GM23248 (cell line): ENCODE measurements at regions not wholly inside any gene's neighbourhood (a gene's known extent, or its start where the extent isn't known, plus 50 kb on each side); places are given as distances from the start of the nearest gene placed in this dataset.

Source experiments
- DNase-seq: peaks from one replicate; pipeline ENCODE4 v3.0.0-alpha.2; 2015
- H2AFZ ChIP-seq: fragments of 200-600 bp; sonication (generic); 2 replicates; pipeline ENCODE4 v1.6.1; 2016; ENCODE audit warnings: antibody characterized with exemption
- H3F3A ChIP-seq: fragments of 200-600 bp; sonication (generic); 2 replicates; pipeline ENCODE4 v1.6.1; 2016; ENCODE audit warnings: mild to moderate bottlenecking, antibody characterized with exemption, mixed run types; ENCODE audit not compliant: insufficient read depth
- H3K27ac ChIP-seq: fragments of 200-600 bp; sonication (generic); 2 replicates; pipeline ENCODE4 v1.5.1; 2016; ENCODE audit warnings: mild to moderate bottlenecking
- H3K27me3 ChIP-seq: fragments of 200-600 bp; sonication (generic); replicated peaks from 2 replicates; pipeline ENCODE4 v1.6.1; 2016; ENCODE audit warnings: mild to moderate bottlenecking; ENCODE audit not compliant: insufficient read depth
- H3K36me3 ChIP-seq: fragments of 200-600 bp; sonication (generic); 2 replicates; pipeline ENCODE4 v1.6.1; 2016; ENCODE audit warnings: low read depth, mild to moderate bottlenecking
- H3K4me1 ChIP-seq: fragments of 200-600 bp; sonication (generic); 2 replicates; pipeline ENCODE4 v1.6.1; 2016; ENCODE audit warnings: mild to moderate bottlenecking; ENCODE audit not compliant: insufficient read depth
- H3K4me2 ChIP-seq: fragments of 200-600 bp; sonication (generic); one replicate; pipeline ENCODE4 v1.6.1; 2016; ENCODE audit warnings: mild to moderate bottlenecking; ENCODE audit not compliant: unreplicated experiment
- H3K4me3 ChIP-seq: fragments of 200-600 bp; sonication (generic); 2 replicates; pipeline ENCODE4 v1.5.1; 2016; ENCODE audit warnings: mild to moderate bottlenecking
- H3K79me2 ChIP-seq: fragments of 200-600 bp; sonication (generic); 2 replicates; pipeline ENCODE4 v1.6.1; 2016; ENCODE audit warnings: mild to moderate bottlenecking; ENCODE audit not compliant: insufficient read depth
- H3K9ac ChIP-seq: fragments of 200-600 bp; sonication (generic); 2 replicates; pipeline ENCODE4 v1.6.1; 2016; ENCODE audit warnings: mild to moderate bottlenecking
- H3K9me2 ChIP-seq: fragments of 200-600 bp; sonication (generic); 2 replicates; pipeline ENCODE4 v1.6.1; 2016; ENCODE audit warnings: mixed run types, mild to moderate bottlenecking, moderate library complexity; ENCODE audit not compliant: insufficient read depth
- H3K9me3 ChIP-seq: fragments of 200-600 bp; sonication (generic); one replicate; pipeline ENCODE4 v1.6.1; 2017; ENCODE audit warnings: low read depth
- H4K20me1 ChIP-seq: fragments of 200-600 bp; sonication (generic); 2 replicates; pipeline ENCODE4 v1.6.0; 2016; ENCODE audit not compliant: insufficient read depth
- EZH2 ChIP-seq: fragments of 200-600 bp; sonication (generic); IDR thresholded peaks from 2 replicates; pipeline ENCODE4 v1.6.1; 2018; ENCODE audit warnings: antibody characterized with exemption, mild to moderate bottlenecking; ENCODE audit not compliant: insufficient read depth, poor library complexity, severe bottlenecking
- EZH2phosphoT487 ChIP-seq: fragments of 200-600 bp; sonication (generic); IDR thresholded peaks from 2 replicates; pipeline ENCODE4 v1.6.1; 2018; ENCODE audit warnings: antibody characterized with exemption, moderate library complexity, mild to moderate bottlenecking, low read depth; ENCODE audit not compliant: insufficient read depth
- WGBS, 2 experiments: methylation state at CpG; one replicate each; pipeline ENCODE4 v1.1.6; 2015 to 2017; ENCODE audit warnings: low lambda C conversion rate in 2 of 2, low coverage in 1 of 2; ENCODE audit errors: missing lambda C conversion rate in 2 of 2; 5-methylcytosine and 5-hydroxymethylcytosine counted together
- in situ Hi-C: fragments of 300-500 bp; cut with MboI; formaldehyde crosslinking; loops from 2 replicates; pipeline ENCODE4 v1.15.0; 2020

DNA sequence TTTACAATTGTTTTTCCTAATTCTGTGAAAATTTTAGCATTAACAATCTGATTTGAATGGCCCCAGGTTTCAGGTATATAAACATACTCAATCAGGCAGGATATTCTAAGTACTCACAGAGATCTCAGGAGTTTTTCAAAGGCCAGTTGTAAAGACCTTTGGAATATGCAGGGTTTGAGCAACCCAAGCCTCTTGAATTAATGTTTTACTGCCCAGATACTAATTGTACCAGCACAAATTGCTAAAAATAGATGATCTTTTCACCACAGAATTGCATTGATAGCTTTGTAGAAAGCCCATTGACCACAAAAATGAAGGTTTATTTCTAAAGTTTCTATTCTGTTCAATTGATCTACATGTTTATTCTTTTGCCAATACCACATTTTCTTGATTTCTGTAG lies 186.5 kb downstream of the OSTF1 start:
- Histone ChIP-seq H3K4me3 (no peak overlapping the region), H3K9ac (no peak overlapping the region), H3K4me2 (no peak overlapping the region), H3K9me3 (no peaks in the 10 kb centered on the region), H3K27ac (no peak overlapping the region), H3F3A (no peaks in the 10 kb centered on the region), H4K20me1 (no peaks in the 10 kb centered on the region), H2AFZ (no peak overlapping the region), H3K27me3 (no peaks in the 10 kb centered on the region), H3K4me1 (no peaks in the 10 kb centered on the region), H3K79me2 (no peaks in the 10 kb centered on the region), H3K9me2 (no peaks in the 10 kb centered on the region), H3K36me3 (no peaks in the 10 kb centered on the region)
- no peak for TF ChIP-seq EZH2phosphoT487
- TF ChIP-seq EZH2 = no peak
- DNase-seq = no peak
- in situ Hi-C loops = loop anchor here (25.0 kb wide), 1 partner anchor 563 kb away; no protein-coding TSS in a partner anchor

DNA sequence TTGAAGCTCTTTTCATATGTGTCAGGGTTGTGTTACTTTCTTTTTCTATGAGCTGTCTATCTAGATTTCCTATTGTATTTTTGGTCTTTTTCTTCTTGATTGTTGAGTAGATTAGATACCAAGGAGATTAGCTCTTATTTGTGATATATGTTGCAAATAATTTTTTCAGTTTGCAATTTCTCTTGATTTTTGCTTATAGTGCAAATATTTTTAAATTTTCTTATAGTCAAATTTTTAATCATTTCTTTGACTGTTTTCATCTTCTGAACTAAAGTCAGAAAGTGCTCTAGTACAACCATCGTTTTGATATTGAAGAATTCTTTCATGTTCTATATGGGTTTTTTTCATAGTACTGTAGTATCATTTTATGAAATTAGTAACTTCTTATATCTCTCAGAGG lies 193.7 kb downstream of the OSTF1 start:
- no peak overlapping the region for H2AFZ ChIP-seq
- no peaks in the 10 kb centered on the region for H3K27me3 ChIP-seq
- in situ Hi-C loops = loop anchor here (25.0 kb wide), 1 partner anchor 555 kb away; no protein-coding TSS in a partner anchor
- no peaks in the 10 kb centered on the region for H3F3A ChIP-seq
- 31 to 46% methylated on average over 1 of the region's 1 CpG for WGBS, 2 experiments
- no peak overlapping the region for H3K4me2 ChIP-seq
- no peaks in the 10 kb centered on the region for H3K4me1 ChIP-seq
- no peak overlapping the region for H3K27ac ChIP-seq
- no peaks in the 10 kb centered on the region for H3K9me3 ChIP-seq
- no peak for DNase-seq
- TF ChIP-seq EZH2phosphoT487 (no peak), EZH2 (no peak)
- no peaks in the 10 kb centered on the region for H3K36me3 ChIP-seq
- H3K4me3 ChIP-seq = no peak overlapping the region
- no peak overlapping the region for H3K9ac ChIP-seq
- H3K9me2 ChIP-seq = no peaks in the 10 kb centered on the region
- H4K20me1 ChIP-seq = no peaks in the 10 kb centered on the region
- no peaks in the 10 kb centered on the region for H3K79me2 ChIP-seq

DNA sequence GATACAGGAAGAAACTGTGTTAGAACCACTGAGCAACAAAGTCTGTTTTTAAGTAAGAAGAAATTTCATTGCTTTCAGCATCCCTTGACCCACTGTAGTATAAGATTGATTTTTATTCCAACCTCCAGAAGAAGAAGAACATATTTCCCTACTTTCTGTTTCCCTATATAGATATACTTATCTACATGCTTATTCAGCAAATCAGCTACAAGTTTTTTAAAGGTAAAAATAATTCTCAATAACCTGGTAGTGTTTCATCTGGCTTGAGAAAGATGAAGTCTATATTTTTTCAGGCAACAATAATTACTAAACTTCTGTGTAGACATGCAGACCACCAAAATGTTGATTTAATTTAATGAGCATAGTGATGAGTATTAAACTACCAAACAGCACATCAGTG lies 201.0 kb downstream of the OSTF1 start:
- Histone ChIP-seq H4K20me1 (no peaks in the 10 kb centered on the region), H3K4me1 (no peaks in the 10 kb centered on the region), H3K4me3 (no peak overlapping the region), H3K36me3 (no peaks in the 10 kb centered on the region), H3K9ac (no peak overlapping the region), H3K27ac (no peak overlapping the region), H3K9me2 (no peaks in the 10 kb centered on the region), H2AFZ (no peak overlapping the region), H3K79me2 (no peaks in the 10 kb centered on the region), H3K4me2 (no peak overlapping the region), H3K9me3 (no peaks in the 10 kb centered on the region), H3F3A (no peaks in the 10 kb centered on the region), H3K27me3 (no peaks in the 10 kb centered on the region)
- TF ChIP-seq EZH2phosphoT487 (no peak), EZH2 (no peak)
- in situ Hi-C loops = loop anchor here (25.0 kb wide), 1 partner anchor 548 kb away; no protein-coding TSS in a partner anchor
- no peak for DNase-seq

DNA sequence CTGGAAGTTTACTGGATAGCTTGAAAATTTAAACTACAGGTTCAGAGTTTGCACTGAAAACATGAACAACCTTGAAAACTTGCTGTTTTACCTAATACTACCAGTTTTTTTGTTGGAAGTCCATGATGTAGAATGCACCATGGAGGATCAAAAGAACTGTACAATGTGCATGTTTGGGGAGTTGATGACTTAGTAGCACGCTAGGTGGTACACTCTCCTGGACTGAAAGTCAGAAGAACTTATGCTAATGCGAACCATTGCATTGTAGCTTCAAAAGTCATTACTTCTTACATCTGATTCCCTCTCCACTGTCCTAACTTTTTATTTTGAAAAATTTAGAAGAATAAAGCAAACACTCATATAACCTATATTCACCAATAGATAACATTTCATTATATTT lies 211.0 kb downstream of the OSTF1 start:
- no peak for DNase-seq

DNA sequence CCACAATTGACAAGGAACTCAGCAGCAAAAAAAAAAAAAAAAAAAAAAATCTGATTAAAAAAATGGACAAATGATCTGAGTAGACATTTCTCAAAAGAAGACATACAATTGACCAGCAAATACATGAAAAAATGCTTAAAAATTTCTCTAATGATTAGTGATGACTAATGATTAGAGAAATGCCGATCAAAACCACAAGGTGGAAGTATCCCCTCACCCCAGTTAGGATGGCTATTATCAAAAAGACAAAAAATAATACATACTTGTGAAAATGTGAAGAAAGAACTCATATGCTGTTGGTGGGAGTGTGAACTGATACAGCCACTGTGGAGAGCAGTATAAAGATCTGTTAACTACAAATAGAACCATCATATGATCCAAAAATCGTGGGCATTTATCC lies 245.3 kb downstream of the OSTF1 start:
- Histone ChIP-seq H3K36me3 (no peaks in the 10 kb centered on the region), H3K4me2 (no peak overlapping the region), H3K9ac (no peak overlapping the region), H3F3A (no peaks in the 10 kb centered on the region), H3K4me1 (no peaks in the 10 kb centered on the region), H3K79me2 (no peaks in the 10 kb centered on the region), H3K9me2 (no peaks in the 10 kb centered on the region), H3K4me3 (no peak overlapping the region), H3K9me3 (no peaks in the 10 kb centered on the region), H2AFZ (no peak overlapping the region), H3K27me3 (no peaks in the 10 kb centered on the region), H3K27ac (no peak overlapping the region), H4K20me1 (no peaks in the 10 kb centered on the region)
- TF ChIP-seq EZH2 (no peak), EZH2phosphoT487 (no peak)
- DNase-seq = no peak
- WGBS, 2 experiments = 13 to 15% methylated on average over 2 of the region's 2 CpGs
- in situ Hi-C loops = no loop called here

More for the DNA sequence above, 211.0 kb downstream of the OSTF1 start:
- Histone ChIP-seq H3K36me3 (no peaks in the 10 kb centered on the region), H2AFZ (no peak overlapping the region), H3K79me2 (no peaks in the 10 kb centered on the region), H3K27ac (no peak overlapping the region), H3K27me3 (no peaks in the 10 kb centered on the region), H4K20me1 (no peaks in the 10 kb centered on the region), H3K4me1 (no peaks in the 10 kb centered on the region), H3K4me3 (no peak overlapping the region), H3K4me2 (no peak overlapping the region), H3K9me2 (no peaks in the 10 kb centered on the region), H3F3A (no peaks in the 10 kb centered on the region), H3K9ac (no peak overlapping the region), H3K9me3 (no peaks in the 10 kb centered on the region)
- TF ChIP-seq EZH2 (no peak), EZH2phosphoT487 (no peak)
- 42 to 43% methylated on average over 2 of the region's 2 CpGs for WGBS, 2 experiments
- in situ Hi-C loops = loop anchor here (25.0 kb wide), 1 partner anchor 538 kb away; no protein-coding TSS in a partner anchor
